Skeletal muscle cell (primary cell): ENCODE measurements at regions not wholly inside any gene's neighbourhood (a gene's known extent, or its start where the extent isn't known, plus 50 kb on each side); places are given as distances from the start of the nearest gene placed in this dataset.

Source experiments
- DNase-seq: peaks from one replicate; pipeline ENCODE4 v3.0.0-alpha.2; 2010; ENCODE audit warnings: low read depth
- H3K4me3 ChIP-seq: 2 replicates; pipeline ENCODE4 v1.5.1; 2011; ENCODE audit warnings: low read depth, mild to moderate bottlenecking, control low read depth, low read length, moderate library complexity

DNA sequence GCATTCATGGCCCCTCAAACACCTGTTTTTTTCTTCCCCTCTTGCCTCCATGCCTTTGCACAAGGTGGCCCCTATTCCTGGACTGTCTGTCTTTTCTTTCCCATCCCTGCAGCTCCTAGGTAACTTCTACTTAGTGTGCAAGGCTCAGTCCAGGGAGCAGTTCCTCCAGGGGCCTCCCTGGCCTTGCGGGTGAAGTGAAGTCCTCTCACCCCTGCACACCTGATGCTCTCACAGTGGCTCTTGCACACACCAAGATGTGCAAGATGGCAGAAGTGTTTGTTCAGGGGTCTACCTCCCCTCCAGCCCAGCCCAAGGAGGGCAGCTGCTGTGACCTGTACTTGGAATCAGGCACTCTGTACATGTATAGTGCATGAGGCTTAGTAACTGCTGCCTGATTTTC lies 236.8 kb upstream of the HS6ST1 start:
- H3K4me3 ChIP-seq, result no peak overlapping the region
- DNase-seq, result no peak

DNA sequence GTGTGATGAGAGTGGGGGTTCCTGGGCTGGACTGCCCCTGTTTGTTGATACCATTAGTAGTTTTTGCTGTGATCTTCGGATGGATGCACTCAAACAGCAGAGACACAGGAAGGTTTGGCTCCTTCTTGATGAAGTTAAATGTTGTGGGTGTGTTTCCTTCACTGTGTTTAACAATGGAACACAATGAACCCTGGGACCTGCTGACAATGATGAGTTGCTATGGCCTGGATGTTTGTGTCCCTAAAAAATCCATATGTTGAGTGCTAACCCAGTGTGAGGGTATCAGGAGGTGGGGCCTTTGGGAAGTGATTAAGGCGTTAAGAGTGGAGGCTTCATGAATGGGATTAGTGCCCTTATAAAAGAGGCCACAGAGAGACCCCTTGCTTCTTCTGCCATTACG lies 237.4 kb upstream of the HS6ST1 start:
- H3K4me3 ChIP-seq, result no peak overlapping the region
- DNase-seq, result no peak

DNA sequence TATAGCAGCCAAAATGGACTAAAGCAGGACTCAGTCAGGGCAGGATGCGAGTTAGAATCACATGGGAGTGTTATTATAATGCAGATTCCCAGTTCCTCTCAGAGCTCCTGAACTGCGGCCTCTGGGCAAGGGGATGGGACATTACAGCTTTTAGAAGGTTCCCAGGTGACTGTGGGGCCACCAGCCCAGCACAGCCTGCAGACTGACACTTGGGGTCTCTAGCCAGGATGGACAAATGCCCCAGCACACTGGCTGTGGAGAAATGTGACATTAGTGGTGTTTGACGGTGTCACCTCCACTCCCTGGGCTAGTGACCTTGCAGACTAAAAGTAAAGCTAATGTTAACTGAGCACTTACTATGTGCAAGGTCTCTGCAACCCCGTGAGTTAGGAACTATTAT lies 238.0 kb upstream of the HS6ST1 start:
- DNase-seq, result no peak
- H3K4me3 ChIP-seq, result no peak overlapping the region

- no peak overlapping the region for H3K4me3 ChIP-seq
- no peak for DNase-seq
These were observed 238.4 kb upstream of the HS6ST1 start for GRCh38 chr2:128557069-128557468.

DNA sequence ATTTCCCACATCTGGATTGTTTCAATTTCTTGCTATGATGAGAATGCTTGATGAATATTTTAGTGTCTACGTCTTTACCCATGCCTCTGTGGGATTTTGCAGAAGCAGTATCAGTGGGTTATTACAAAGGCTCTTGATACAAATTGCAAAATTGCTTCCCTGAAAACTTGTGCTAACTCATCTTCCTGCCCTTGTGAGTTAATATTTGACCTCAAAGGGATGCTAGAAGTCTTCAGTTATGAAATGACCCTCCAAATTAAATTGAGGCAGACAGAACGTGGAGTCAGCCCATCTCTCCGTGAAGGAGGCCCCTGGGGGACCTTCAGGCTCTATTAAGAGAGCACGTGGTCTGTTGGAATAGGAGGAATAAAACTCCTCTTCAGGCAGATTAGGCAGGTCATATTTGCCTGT lies 239.2 kb upstream of the HS6ST1 start:
- peak; percentile 65 for DNase-seq
- no peak overlapping the region for H3K4me3 ChIP-seq

- H3K4me3 ChIP-seq, result no peak overlapping the region
- no peak for DNase-seq
These were observed 239.8 kb upstream of the HS6ST1 start for GRCh38 chr2:128558441-128558840.

DNA sequence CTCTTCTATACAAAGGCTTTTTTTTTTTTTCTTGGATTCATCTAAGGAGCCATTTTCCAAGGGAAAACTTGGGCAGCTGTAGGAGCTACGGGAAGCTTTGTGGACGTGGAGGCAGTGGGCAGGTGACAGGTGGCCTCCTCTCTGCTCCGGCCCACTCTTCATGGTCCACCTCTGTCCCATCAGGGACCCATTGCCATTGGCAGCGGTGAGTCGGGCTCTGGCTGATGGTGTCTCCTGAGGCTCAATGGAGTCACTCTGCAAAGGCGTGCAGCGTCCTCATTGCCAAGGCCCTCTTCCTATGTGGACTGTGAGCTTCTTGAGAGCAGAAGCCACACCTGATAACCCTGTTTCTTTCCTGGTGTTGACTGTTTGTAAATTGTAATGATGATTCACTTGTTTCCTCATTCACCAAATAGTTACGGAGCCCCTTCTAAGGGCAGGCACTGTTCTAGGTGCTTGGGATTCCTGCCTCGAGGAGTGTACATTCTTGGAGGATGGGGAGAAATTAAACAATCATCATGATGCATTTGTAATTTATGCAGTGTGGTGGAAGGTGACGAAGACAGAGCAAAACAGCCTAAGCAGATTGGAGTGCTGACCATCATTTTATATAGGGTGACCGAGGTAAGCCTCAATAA lies 240.3 kb upstream of the HS6ST1 start:
- H3K4me3 ChIP-seq, result no peak overlapping the region
- no peak for DNase-seq

DNA sequence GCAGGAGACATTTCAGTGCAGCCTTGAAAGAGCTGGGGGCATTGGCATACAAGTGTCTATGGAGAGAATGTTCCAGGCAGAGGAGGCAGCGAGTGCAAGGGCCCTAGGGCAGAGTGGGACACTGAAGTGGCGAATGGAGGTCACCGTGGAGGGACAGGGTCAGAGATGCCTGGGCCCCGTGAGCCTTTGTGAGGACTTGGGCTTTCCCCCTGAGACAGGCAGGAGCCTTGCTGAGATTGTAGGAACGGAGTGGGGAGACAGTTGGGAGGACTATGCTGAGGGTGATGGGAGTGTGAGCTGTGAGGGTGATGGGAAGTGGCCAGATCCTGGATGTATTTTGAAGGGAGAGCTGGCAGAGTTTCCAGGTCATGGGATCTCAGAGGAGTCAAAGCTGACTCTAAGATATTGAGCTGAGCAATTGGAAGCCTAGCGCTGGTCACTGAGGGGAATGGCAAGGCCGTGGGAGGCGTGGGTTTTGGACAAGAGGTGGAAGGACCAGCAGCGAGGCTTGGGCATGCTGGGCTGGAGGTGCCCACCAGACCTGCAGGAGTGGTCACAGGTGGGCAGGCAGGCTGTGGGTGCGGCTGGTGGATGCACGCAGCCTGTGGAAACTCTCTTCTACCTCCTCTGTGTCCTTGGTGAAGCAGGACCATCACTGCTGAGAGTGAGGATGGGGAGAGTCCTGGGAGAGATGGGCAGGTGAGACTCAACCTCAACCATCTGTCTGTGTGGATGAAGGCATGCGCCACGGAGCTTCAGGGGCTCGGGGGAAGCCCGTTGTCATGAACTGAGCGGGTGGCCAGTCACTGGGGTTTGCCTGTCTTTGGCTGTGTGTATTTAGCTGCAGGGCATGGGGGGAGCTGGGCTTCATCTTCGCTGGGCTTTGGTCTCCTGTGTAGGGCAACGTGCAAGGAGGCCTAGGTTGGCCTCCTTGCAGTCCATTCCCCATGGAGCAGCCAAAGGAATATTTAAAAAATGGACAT lies 241.2 kb upstream of the HS6ST1 start:
- no peak overlapping the region for H3K4me3 ChIP-seq
- no peak for DNase-seq

DNA sequence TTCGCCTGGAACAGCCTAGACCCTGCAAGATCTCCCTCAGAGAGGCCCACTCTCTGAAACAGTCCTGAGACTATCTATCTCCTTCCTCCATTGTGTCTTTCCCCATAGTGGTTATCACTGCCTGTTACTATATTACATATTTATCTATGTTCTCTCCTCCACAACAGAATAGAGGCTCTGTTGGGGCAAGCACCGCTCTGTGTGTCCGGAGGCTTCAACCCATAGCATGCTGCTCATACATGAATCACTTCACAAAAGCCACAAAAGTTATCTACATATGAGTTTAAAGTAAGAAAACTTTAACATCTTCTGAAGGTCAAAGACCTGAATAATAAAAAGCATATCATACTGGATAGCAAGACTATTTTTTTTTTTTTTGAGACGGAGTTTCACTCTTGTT lies 242.1 kb upstream of the HS6ST1 start:
- no peak overlapping the region for H3K4me3 ChIP-seq
- no peak for DNase-seq

DNA sequence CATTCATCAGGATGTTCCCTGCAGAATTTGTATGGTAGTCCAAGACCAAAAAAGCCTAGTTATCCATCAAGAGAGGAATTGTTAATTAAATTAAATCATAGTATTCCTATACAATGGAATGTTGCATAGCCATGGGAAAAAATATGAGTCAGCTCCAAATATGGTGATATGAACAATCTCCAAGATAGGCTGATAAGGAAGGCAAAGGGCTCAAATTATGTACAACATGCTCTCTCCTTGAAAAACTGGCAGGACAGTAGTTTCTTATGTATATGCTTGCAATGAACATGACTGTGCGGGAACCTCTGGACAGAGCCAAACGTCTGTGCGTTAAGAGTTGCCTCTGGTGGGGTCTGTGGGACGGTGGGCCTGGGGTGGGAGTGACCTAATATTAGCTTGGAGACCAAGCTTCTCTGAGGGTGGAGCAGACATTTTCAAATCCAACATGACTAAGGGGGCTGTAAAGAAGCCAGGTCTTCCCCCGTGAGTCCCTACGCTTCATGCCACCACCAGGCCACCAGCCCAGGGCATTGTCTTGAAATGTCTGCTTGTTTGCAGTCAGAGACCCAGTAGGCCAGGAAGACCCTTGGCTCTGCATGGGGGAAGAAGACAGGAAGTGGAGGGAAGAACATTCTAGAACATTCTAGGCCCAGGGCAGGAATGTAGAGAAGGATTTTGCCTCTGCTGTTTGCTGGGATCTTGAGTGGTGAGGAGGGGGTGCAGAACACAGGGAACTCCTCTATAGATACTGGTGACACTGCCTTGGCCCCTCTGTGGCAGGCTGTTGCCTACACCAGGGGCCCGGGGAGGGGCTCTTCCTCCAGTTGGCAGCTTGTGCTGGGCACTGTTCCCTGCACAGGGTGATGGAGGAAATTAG lies 244.0 kb upstream of the HS6ST1 start:
- no peak for DNase-seq
- H3K4me3 ChIP-seq, result no peak overlapping the region

- no peak overlapping the region for H3K4me3 ChIP-seq
- DNase-seq, result peak; percentile 96
These were observed 244.7 kb upstream of the HS6ST1 start for GRCh38 chr2:128563348-128563687.

GRCh38 chr2:128564131-128564530 lies 245.5 kb upstream of the HS6ST1 start:
- no peak for DNase-seq
- no peak overlapping the region for H3K4me3 ChIP-seq

DNA sequence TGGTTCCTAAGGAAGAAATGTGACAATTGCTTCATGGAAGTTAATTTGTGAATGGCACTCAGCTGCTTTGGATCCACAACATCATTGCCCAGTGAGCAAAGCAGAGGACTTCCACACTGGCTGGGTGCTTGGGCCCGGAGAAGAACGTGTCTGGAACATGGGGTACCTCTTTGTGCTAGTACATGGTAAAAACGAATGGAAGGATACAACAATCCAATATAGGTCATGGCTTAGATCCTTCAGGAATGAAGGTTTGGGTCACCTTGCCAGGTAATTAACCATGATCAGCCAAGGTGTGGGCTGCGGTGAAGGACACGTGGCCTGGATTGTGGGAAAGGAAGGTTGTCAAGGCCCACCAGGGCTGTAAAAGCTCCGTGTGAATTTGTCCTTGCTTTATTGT lies 245.9 kb upstream of the HS6ST1 start:
- no peak overlapping the region for H3K4me3 ChIP-seq
- DNase-seq, result no peak

GRCh38 chr2:128565441-128565840 lies 246.8 kb upstream of the HS6ST1 start:
- no peak for DNase-seq
- H3K4me3 ChIP-seq, result no peak overlapping the region

- DNase-seq, result no peak
- H3K4me3 ChIP-seq, result no peak overlapping the region
These were observed 248.0 kb upstream of the HS6ST1 start for GRCh38 chr2:128566671-128567070.

- H3K4me3 ChIP-seq, result no peak overlapping the region
These were observed 249.4 kb upstream of the HS6ST1 start for GRCh38 chr2:128568106-128568505.

DNA sequence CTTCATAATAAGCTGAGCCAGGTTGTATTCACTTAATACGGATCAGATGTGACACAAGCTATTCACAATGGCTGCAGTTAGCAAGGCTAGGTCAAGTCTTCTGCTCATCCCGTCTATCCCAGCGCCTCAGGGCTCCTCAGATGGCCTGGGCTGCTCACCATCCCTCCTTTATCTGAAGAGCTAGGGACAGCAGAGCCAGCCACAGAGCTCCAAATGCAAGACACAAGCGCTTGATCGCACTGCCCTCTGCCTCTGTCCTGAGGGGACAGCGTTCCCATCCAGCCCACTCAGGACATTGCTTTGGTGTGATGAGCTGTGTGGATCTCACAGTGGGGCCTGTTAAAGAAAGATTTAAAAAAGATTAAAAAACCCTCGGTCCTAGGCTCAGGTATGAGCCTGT lies 254.4 kb upstream of the HS6ST1 start:
- no peak for DNase-seq
- H3K4me3 ChIP-seq, result no peak overlapping the region

More at GRCh38 chr2:128568106-128568505, 249.4 kb upstream of the HS6ST1 start:
- DNase-seq, result no peak

GRCh38 chr2:128573531-128573930 lies 254.9 kb upstream of the HS6ST1 start:
- no peak for DNase-seq
- H3K4me3 ChIP-seq, result no peak overlapping the region

GRCh38 chr2:128577141-128577930 lies 258.7 kb upstream of the HS6ST1 start:
- no peak overlapping the region for H3K4me3 ChIP-seq
- no peak for DNase-seq
